Neural progenitor cell (in vitro differentiated cells): ENCODE measurements at regions not wholly inside any gene's neighbourhood (a gene's known extent, or its start where the extent isn't known, plus 50 kb on each side); places are given as distances from the start of the nearest gene placed in this dataset.
"Not testable (repeated sequence)": the region's sequence is repeated elsewhere in the genome, so short reads cannot be mapped to it uniquely, and the experiment has no call there.

Source experiments
- CTCF ChIP-seq: fragments of 200-600 bp; sonication (generic); IDR thresholded peaks from 2 replicates; pipeline ENCODE4 v1.5.1; 2017; ENCODE audit warnings: antibody characterized with exemption, mild to moderate bottlenecking
- EZH2 ChIP-seq: fragments of 200-600 bp; sonication (generic); IDR thresholded peaks from 2 replicates; pipeline ENCODE4 v1.6.1; 2017; ENCODE audit warnings: antibody characterized with exemption, mild to moderate bottlenecking, moderate library complexity
- EZH2phosphoT487 ChIP-seq: fragments of 200-600 bp; sonication (generic); IDR thresholded peaks from 2 replicates; pipeline ENCODE4 v1.6.1; 2017; ENCODE audit warnings: antibody characterized with exemption

- not testable (repeated sequence) for TF ChIP-seq CTCF, EZH2phosphoT487, EZH2
Observed at GRCh38 chr4:116260931-116261330, 824.4 kb downstream of the TRAM1L1 start.
